BE2C (cell line): ENCODE measurements at regions not wholly inside any gene's neighbourhood (a gene's known extent, or its start where the extent isn't known, plus 50 kb on each side); places are given as distances from the start of the nearest gene placed in this dataset.

Experiments
- DNase-seq: peaks from one replicate; pipeline ENCODE4 v3.0.0-alpha.2; 2020
- H3K27me3 ChIP-seq: fragments of 250-450 bp; sonication (Bioruptor Pico); 2 replicates; pipeline ENCODE4 v1.5.1; 2020; ENCODE audit warnings: mild to moderate bottlenecking
- H3K36me3 ChIP-seq: fragments of 250-450 bp; sonication (Bioruptor Pico); 2 replicates; pipeline ENCODE4 v1.5.1; 2020; ENCODE audit warnings: mild to moderate bottlenecking
- H3K4me1 ChIP-seq: fragments of 250-450 bp; sonication (Bioruptor Pico); 2 replicates; pipeline ENCODE4 v1.5.1; 2020
- H3K4me3 ChIP-seq: 2 replicates; pipeline ENCODE4 v1.5.1; 2011; ENCODE audit warnings: low read depth, low read length
- H3K9me3 ChIP-seq: fragments of 250-450 bp; sonication (Bioruptor Pico); 2 replicates; pipeline ENCODE4 v1.5.1; 2020
- TF ChIP-seq, protein P1 (sequence below): IDR thresholded peaks from 2 replicates; pipeline ENCODE4 v1.5.1; 2012; ENCODE audit warnings: mild to moderate bottlenecking, low read depth, low read length

- Histone ChIP-seq H3K4me1 (peaks cover 11% of the 10 kb centered on the region), H3K4me3 (no peak overlapping the region), H3K9me3 (no peaks in the 10 kb centered on the region), H3K36me3 (no peaks in the 10 kb centered on the region), H3K27me3 (no peaks in the 10 kb centered on the region)
- DNase-seq, result no peak
- TF ChIP-seq, protein P1, sequence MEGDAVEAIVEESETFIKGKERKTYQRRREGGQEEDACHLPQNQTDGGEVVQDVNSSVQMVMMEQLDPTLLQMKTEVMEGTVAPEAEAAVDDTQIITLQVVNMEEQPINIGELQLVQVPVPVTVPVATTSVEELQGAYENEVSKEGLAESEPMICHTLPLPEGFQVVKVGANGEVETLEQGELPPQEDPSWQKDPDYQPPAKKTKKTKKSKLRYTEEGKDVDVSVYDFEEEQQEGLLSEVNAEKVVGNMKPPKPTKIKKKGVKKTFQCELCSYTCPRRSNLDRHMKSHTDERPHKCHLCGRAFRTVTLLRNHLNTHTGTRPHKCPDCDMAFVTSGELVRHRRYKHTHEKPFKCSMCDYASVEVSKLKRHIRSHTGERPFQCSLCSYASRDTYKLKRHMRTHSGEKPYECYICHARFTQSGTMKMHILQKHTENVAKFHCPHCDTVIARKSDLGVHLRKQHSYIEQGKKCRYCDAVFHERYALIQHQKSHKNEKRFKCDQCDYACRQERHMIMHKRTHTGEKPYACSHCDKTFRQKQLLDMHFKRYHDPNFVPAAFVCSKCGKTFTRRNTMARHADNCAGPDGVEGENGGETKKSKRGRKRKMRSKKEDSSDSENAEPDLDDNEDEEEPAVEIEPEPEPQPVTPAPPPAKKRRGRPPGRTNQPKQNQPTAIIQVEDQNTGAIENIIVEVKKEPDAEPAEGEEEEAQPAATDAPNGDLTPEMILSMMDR, result no peak
Measured at GRCh38 chr3:194810076-194810475, 124.4 kb downstream of the FAM43A start.

- H3K36me3 ChIP-seq, result no peaks in the 10 kb centered on the region
- no peak for DNase-seq
- TF ChIP-seq, protein P1, result no peak
- H3K9me3 ChIP-seq, result no peaks in the 10 kb centered on the region
- no peak overlapping the region for H3K4me3 ChIP-seq
- H3K4me1 ChIP-seq, result peaks cover 11% of the 10 kb centered on the region
- H3K27me3 ChIP-seq, result no peaks in the 10 kb centered on the region
Measured at GRCh38 chr3:194811118-194811517, 125.4 kb downstream of the FAM43A start.

DNA sequence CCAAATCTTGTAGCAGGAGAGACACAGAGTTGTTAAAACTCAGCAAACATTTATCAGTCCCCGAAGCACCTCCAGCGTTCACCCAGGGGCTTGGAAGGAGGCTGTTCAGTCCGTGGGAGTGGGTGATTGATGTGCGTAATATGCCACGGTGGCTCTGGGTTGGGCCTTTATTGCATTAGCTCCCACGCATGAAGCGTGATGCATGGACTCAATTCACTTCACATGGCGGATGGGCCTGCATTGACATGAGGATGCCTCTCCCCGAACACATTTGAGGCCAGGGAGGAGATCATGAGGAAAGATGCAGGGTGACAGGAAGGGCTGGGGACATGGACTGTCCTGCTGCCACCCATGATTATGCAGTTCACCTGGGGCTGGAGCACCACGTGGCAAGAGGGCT, 126.5 kb downstream of the FAM43A start:
- TF ChIP-seq, protein P1, result no peak
- H3K27me3 ChIP-seq, result no peaks in the 10 kb centered on the region
- no peak overlapping the region for H3K4me3 ChIP-seq
- H3K9me3 ChIP-seq, result no peaks in the 10 kb centered on the region
- H3K36me3 ChIP-seq, result no peaks in the 10 kb centered on the region
- peaks cover 11% of the 10 kb centered on the region for H3K4me1 ChIP-seq
- DNase-seq, result no peak

GRCh38 chr3:194814878-194815357, 129.2 kb downstream of the FAM43A start:
- H3K9me3 ChIP-seq, result no peaks in the 10 kb centered on the region
- no peaks in the 10 kb centered on the region for H3K36me3 ChIP-seq
- H3K27me3 ChIP-seq, result no peaks in the 10 kb centered on the region
- no peaks in the 10 kb centered on the region; the same call in 1 of the 2 replicates for H3K4me1 ChIP-seq
- no peak overlapping the region for H3K4me3 ChIP-seq
- DNase-seq, result no peak
- TF ChIP-seq, protein P1, result no peak

GRCh38 chr3:194816748-194817591, 131.3 kb downstream of the FAM43A start:
- no peaks in the 10 kb centered on the region for H3K9me3 ChIP-seq
- H3K36me3 ChIP-seq, result no peaks in the 10 kb centered on the region
- H3K27me3 ChIP-seq, result no peaks in the 10 kb centered on the region
- H3K4me3 ChIP-seq, result no peak overlapping the region
- DNase-seq, result no peak
- TF ChIP-seq, protein P1, result no peak
- no peaks in the 10 kb centered on the region for H3K4me1 ChIP-seq

- H3K27me3 ChIP-seq, result no peaks in the 10 kb centered on the region
- H3K36me3 ChIP-seq, result no peaks in the 10 kb centered on the region
- no peaks in the 10 kb centered on the region for H3K4me1 ChIP-seq
- H3K4me3 ChIP-seq, result no peak overlapping the region
- no peaks in the 10 kb centered on the region for H3K9me3 ChIP-seq
- TF ChIP-seq, protein P1, result no peak
- DNase-seq, result no peak
Measured at GRCh38 chr3:194817592-194817930, 131.9 kb downstream of the FAM43A start.
